ENCODE measurements at regions not wholly inside any gene's neighbourhood (a gene's known extent, or its start where the extent isn't known, plus 50 kb on each side); places are given as distances from the start of the nearest gene placed in this dataset.

DNA sequence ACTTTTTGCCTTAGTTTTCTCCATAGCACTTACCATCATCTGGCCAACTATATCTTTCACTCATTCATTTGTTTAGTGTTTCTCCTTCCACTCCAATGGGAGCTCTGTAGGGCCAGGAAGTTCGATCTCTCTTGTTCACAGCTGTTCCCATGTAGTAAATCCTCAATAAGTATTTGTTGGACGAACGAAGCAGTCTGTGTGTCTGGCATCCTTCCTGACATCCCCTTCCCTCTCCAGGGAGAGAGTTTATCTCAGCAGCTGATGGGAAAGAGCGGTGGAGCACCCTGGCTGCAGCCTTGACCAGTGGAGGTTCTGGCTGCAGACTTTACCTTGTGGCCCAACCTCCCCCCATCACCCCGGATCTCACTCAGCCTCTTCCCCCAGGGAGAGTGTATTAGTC is 141.7 kb downstream of the CHST1 start:
- Mint-ChIP-seq H3K4me3 (no peak overlapping the region), H3K4me1 (no peaks in the 10 kb centered on the region), H3K36me3 (no peaks in the 10 kb centered on the region), H3K27ac (no peak overlapping the region), H3K9me3 (peaks cover 0 to 7% (median 4%) of the 10 kb centered on the region in 5 donors), H3K27me3 (peaks cover 8 to 13% of the 10 kb centered on the region in 2 donors)
- CTCF ChIA-PET, result no interaction called here
- DNase-seq, result no peak
- no peaks in the 10 kb centered on the region for H3K4me1 ChIP-seq (ENCODE audit: insufficient read depth, low read length)
- no peak overlapping the region for H3K4me3 ChIP-seq (ENCODE audit: low read length)
- no peaks in the 10 kb centered on the region for H3K36me3 ChIP-seq (ENCODE audit: insufficient read depth, low read length)
- H3K27me3 ChIP-seq (ENCODE audit: insufficient read depth, low read length, poor library complexity, severe bottlenecking), result no peaks in the 10 kb centered on the region
- no peaks in the 10 kb centered on the region for H3K9me3 ChIP-seq (ENCODE audit: low read length)
- POLR2A ChIA-PET, result no interaction called here
- no peak overlapping the region for H3K27ac ChIP-seq (ENCODE audit: low read depth, low read length)

DNA sequence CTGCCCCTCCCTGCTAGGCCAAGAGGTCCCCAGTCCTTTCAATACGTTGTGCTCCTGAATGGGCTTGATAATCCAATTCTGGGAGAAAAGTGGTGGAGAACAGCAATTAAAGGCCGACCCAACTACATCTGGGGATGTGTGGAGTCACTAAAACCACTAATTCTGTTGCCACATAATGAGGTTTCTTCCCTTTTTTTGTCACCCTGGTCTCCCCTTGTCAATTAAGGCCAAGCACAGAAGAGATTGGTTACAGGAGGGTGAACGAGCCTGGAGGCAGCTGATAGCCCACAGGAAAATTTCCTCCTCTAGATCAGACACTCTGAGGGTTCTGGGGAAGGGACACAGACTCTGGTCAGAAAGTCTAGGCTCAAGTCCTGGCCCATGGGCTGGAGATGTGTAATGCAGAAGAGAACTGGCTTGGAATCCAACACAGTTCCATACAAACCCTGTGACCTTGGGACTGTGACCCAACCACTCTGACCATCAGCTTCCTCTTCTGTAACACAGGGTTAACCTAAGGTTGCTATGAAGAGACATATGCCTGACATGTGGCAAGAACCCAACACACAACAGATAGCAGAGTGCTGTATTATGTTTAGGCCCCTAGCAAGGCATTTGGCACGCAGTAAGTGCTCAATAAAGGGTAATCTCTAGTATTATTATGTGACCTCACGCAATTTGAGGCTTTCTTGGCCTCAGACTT is 146.4 kb downstream of the CHST1 start:
- Histone ChIP-seq H3K4me1 (ENCODE audit: insufficient read depth, low read length) (no peaks in the 10 kb centered on the region), H3K27ac (ENCODE audit: low read depth, low read length) (no peak overlapping the region), H3K4me3 (ENCODE audit: low read length) (no peak overlapping the region), H3K27me3 (ENCODE audit: insufficient read depth, low read length, poor library complexity, severe bottlenecking) (no peaks in the 10 kb centered on the region), H3K9me3 (ENCODE audit: low read length) (no peaks in the 10 kb centered on the region), H3K36me3 (ENCODE audit: insufficient read depth, low read length) (no peaks in the 10 kb centered on the region)
- H3K9me3 Mint-ChIP-seq, result peaks cover 0 to 7% (median 6%) of the 10 kb centered on the region in 5 donors
- H3K4me1 Mint-ChIP-seq, result no peaks in the 10 kb centered on the region
- H3K36me3 Mint-ChIP-seq, result no peaks in the 10 kb centered on the region
- ChIA-PET POLR2A (no interaction called here), CTCF (no interaction called here)
- no peak overlapping the region for H3K27ac Mint-ChIP-seq
- H3K4me3 Mint-ChIP-seq, result no peak overlapping the region
- DNase-seq, result no peak
- peaks cover 5 to 9% of the 10 kb centered on the region in 2 donors for H3K27me3 Mint-ChIP-seq

DNA sequence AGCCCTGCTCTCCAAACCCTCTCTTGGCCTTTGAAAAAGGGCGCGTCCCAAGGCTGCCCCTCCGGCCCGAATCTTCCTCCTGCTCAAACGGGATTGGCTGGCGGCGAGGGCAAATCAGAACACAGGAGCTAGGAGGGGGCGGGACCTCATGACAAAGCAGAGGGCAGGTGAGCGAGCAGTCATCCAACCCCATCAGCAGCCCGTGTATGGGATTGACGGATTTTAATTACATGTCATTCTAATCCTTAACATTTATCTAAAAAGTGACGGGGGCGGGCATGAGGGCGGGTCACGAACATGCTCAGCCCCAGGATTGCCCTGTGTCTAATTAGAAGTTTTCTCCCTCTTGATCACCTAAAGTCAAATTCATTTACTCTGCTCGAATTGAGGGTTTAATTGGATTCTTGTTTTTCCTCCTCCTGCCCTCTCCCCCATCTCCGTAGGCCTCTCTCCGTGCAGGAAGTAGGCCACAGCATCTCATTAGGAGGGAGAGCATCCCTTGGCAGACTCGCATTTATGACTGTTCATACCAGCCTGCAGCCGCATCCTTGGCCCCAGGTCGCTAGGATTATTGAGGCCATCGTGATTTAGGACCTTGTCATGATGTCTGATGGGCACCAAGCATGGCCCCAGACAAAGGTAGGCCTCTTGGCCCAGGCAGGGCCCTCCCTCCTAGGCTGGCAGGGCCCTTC is 147.1 kb downstream of the CHST1 start:
- Mint-ChIP-seq H3K27me3 (peaks cover 5 to 9% of the 10 kb centered on the region in 2 donors), H3K36me3 (no peaks in the 10 kb centered on the region), H3K9me3 (peaks cover 0 to 7% (median 6%) of the 10 kb centered on the region in 5 donors), H3K4me3 (no peak overlapping the region), H3K4me1 (no peaks in the 10 kb centered on the region), H3K27ac (no peak overlapping the region)
- Histone ChIP-seq H3K4me1 (ENCODE audit: insufficient read depth, low read length) (no peaks in the 10 kb centered on the region), H3K9me3 (ENCODE audit: low read length) (no peaks in the 10 kb centered on the region), H3K27ac (ENCODE audit: low read depth, low read length) (no peak overlapping the region), H3K27me3 (ENCODE audit: insufficient read depth, low read length, poor library complexity, severe bottlenecking) (no peaks in the 10 kb centered on the region), H3K36me3 (ENCODE audit: insufficient read depth, low read length) (no peaks in the 10 kb centered on the region), H3K4me3 (ENCODE audit: low read length) (no peak overlapping the region)
- no peak for DNase-seq
- ChIA-PET CTCF (no interaction called here), POLR2A (no interaction called here)

DNA sequence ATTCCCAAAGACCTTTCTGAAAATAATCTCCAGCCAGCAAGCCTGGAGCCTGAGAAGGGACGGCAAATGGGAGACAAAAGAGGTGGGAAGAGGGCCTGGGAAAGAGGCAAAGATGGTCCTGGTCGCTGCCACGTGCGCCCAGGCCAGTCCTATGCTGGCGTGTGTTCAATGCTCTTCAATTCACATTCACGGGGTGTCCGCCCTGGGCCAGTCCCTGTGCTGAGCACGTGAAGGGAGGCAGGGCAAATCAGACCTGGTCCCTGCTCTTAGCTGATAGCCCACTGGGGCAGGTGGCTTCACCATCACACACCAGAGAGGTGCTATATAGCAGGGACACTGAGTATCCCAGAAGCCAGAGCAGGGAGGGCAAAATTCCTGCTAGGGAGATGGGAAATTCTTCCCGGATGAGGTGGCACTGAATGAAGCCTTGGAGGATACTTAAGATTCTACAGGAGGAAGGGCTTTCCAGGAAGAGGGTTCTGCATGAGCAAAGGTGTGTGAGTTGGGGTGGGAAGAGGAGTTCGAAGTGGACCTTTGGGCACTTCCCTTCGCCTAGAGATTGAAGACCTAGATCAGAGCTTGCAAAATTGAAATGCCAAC is 148.2 kb downstream of the CHST1 start:
- POLR2A ChIA-PET, result no interaction called here
- no peak overlapping the region for H3K4me3 ChIP-seq (ENCODE audit: low read length)
- CTCF ChIA-PET, result no interaction called here
- Mint-ChIP-seq H3K27ac (peak overlapping the region in 1 of 8 donors; percentile 5), H3K27me3 (peaks cover 4 to 5% of the 10 kb centered on the region in 2 donors), H3K4me3 (no peak overlapping the region), H3K4me1 (no peaks in the 10 kb centered on the region), H3K36me3 (no peaks in the 10 kb centered on the region), H3K9me3 (peaks cover 0 to 3% (median 0%) of the 10 kb centered on the region in 5 donors)
- H3K36me3 ChIP-seq (ENCODE audit: insufficient read depth, low read length), result no peaks in the 10 kb centered on the region
- DNase-seq, result no peak
- H3K4me1 ChIP-seq (ENCODE audit: insufficient read depth, low read length), result no peaks in the 10 kb centered on the region
- no peaks in the 10 kb centered on the region for H3K27me3 ChIP-seq (ENCODE audit: insufficient read depth, low read length, poor library complexity, severe bottlenecking)
- no peaks in the 10 kb centered on the region for H3K9me3 ChIP-seq (ENCODE audit: low read length)
- H3K27ac ChIP-seq (ENCODE audit: low read depth, low read length), result no peak overlapping the region

DNA sequence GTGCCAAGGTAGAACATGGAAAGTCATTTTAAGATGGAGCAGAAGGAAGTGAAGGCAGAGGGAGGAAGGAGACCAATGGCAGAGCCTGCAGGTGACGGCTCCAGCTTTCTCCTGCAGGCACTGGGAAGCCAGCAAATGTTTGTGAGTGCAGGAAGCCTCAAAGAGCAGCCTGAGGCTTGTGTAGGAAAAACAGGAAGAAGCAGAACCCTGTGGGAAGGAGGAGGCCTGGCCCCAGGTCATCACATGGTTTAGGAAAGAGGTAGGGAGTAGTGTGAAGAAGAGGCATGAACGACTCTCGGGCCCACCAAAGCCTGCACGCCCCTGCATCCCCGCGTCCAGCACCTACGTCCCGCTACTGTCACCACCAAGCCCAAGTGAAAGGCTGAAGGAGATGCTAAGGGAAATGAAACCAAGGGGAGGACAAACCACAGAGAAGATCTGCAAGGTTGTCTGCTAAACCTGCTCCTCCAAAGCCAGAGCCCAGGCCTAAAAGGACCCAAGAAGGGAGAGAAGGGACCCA is 151.5 kb downstream of the CHST1 start:
- H3K9me3 ChIP-seq (ENCODE audit: low read length), result no peaks in the 10 kb centered on the region
- CTCF ChIA-PET, result no interaction called here
- Mint-ChIP-seq H3K27ac (no peak overlapping the region), H3K4me3 (no peak overlapping the region), H3K36me3 (no peaks in the 10 kb centered on the region), H3K9me3 (peaks cover 0 to 3% (median 0%) of the 10 kb centered on the region in 5 donors), H3K4me1 (no peaks in the 10 kb centered on the region), H3K27me3 (peaks cover 2 to 8% of the 10 kb centered on the region in 2 donors)
- POLR2A ChIA-PET, result no interaction called here
- DNase-seq, result no peak
- H3K27me3 ChIP-seq (ENCODE audit: insufficient read depth, low read length, poor library complexity, severe bottlenecking), result no peaks in the 10 kb centered on the region
- no peak overlapping the region for H3K4me3 ChIP-seq (ENCODE audit: low read length)
- no peaks in the 10 kb centered on the region for H3K4me1 ChIP-seq (ENCODE audit: insufficient read depth, low read length)
- no peaks in the 10 kb centered on the region for H3K36me3 ChIP-seq (ENCODE audit: insufficient read depth, low read length)
- no peak overlapping the region for H3K27ac ChIP-seq (ENCODE audit: low read depth, low read length)

DNA sequence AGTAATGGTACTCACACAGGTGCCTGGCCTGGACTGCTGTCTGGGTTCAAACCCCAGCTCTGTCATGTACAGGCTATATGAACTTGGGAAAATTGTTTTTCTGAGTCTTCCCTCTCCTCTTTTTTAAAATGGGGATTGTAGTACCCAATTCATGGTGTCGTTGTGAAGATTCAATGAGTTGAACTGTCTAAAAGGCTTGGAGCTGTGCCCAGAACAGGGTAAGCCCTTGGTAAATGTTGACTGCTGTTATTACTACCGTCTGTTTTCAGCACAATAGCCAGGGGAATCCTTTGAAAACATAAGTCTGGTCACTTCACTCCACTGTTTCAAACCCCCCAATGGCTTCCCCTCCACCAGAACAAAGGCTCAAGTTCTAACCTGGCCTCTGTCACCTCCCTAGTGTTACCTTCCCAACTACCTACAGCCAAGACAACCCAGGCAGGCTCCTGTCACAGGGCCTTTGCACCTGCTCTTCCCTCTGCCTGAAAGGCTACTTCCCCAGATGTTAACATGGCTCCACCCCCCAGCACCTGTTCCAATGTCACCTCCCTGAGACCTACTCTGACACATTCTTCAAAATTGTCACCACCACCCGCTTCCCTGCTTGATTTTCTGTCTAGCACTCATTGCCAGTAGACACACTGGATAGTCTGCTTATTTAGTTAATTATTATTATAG is 152.8 kb downstream of the CHST1 start:
- Mint-ChIP-seq H3K4me1 (no peaks in the 10 kb centered on the region), H3K36me3 (no peaks in the 10 kb centered on the region), H3K27ac (no peak overlapping the region), H3K27me3 (peaks cover 2 to 11% of the 10 kb centered on the region in 2 donors), H3K4me3 (no peak overlapping the region), H3K9me3 (no peaks in the 10 kb centered on the region)
- Histone ChIP-seq H3K4me3 (ENCODE audit: low read length) (no peak overlapping the region), H3K27ac (ENCODE audit: low read depth, low read length) (no peak overlapping the region), H3K27me3 (ENCODE audit: insufficient read depth, low read length, poor library complexity, severe bottlenecking) (no peaks in the 10 kb centered on the region), H3K36me3 (ENCODE audit: insufficient read depth, low read length) (no peaks in the 10 kb centered on the region), H3K4me1 (ENCODE audit: insufficient read depth, low read length) (no peaks in the 10 kb centered on the region), H3K9me3 (ENCODE audit: low read length) (no peaks in the 10 kb centered on the region)
- ChIA-PET POLR2A (no interaction called here), CTCF (no interaction called here)
- DNase-seq, result no peak

DNA sequence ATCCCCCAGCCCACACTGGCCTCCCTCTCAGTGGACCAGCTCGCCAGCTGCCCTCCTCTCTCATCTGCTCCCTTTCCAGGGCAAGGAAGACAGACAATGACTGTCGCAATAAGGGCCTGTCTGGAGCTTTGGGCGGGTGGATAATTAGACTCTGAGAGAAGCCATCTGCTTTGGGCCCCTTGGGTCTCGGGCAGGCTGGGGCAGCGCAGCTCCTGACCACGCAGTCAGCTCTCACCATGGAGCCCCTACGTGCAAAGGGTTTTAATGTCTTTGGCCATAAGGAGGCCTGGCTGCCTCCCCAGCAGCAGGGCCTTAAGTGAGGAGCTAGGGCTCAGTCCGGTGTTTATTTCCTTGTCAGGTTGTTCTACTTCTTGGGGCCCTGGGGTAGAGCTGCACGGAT is 153.9 kb downstream of the CHST1 start:
- ChIA-PET POLR2A (no interaction called here), CTCF (no interaction called here)
- no peak overlapping the region for H3K4me3 Mint-ChIP-seq
- H3K9me3 Mint-ChIP-seq, result no peaks in the 10 kb centered on the region
- no peaks in the 10 kb centered on the region for H3K36me3 Mint-ChIP-seq
- H3K27ac ChIP-seq (ENCODE audit: low read depth, low read length), result no peak overlapping the region
- no peaks in the 10 kb centered on the region for H3K9me3 ChIP-seq (ENCODE audit: low read length)
- no peaks in the 10 kb centered on the region for H3K4me1 Mint-ChIP-seq
- no peak for DNase-seq
- H3K4me3 ChIP-seq (ENCODE audit: low read length), result no peak overlapping the region
- H3K36me3 ChIP-seq (ENCODE audit: insufficient read depth, low read length), result no peaks in the 10 kb centered on the region
- H3K27me3 ChIP-seq (ENCODE audit: insufficient read depth, low read length, poor library complexity, severe bottlenecking), result no peaks in the 10 kb centered on the region
- H3K4me1 ChIP-seq (ENCODE audit: insufficient read depth, low read length), result no peaks in the 10 kb centered on the region
- H3K27ac Mint-ChIP-seq, result no peak overlapping the region
- peaks cover 2 to 17% of the 10 kb centered on the region in 2 donors for H3K27me3 Mint-ChIP-seq

DNA sequence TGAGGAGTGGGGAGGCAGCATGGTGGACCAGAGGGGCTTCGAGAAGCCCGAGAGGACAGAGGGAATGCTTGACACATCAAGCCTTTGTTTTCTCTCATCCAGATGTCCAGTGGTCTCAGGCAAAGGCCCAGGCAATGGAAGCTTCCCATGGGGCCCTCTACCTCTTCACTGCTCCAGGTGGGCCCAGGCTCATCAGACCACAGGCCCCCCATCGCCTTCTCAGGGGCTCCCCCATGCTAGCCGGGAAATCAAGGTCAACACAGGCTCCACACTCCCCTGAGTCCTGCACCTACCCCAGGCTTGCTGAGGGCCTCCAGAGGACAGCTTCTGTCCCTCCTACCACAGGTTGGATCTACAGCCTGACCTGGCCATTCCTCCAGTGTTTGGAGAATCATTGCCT is 157.5 kb downstream of the CHST1 start:
- Histone ChIP-seq H3K4me1 (ENCODE audit: insufficient read depth, low read length) (no peaks in the 10 kb centered on the region), H3K27ac (ENCODE audit: low read depth, low read length) (no peak overlapping the region), H3K9me3 (ENCODE audit: low read length) (no peaks in the 10 kb centered on the region), H3K27me3 (ENCODE audit: insufficient read depth, low read length, poor library complexity, severe bottlenecking) (no peaks in the 10 kb centered on the region), H3K36me3 (ENCODE audit: insufficient read depth, low read length) (no peaks in the 10 kb centered on the region), H3K4me3 (ENCODE audit: low read length) (no peak overlapping the region)
- Mint-ChIP-seq H3K4me1 (no peaks in the 10 kb centered on the region), H3K36me3 (peaks cover 0 to under 1% (median 0%) of the 10 kb centered on the region in 3 donors), H3K4me3 (no peak overlapping the region), H3K27me3 (peaks cover 2 to 20% of the 10 kb centered on the region in 2 donors), H3K27ac (no peak overlapping the region), H3K9me3 (peaks cover 0 to 4% (median 2%) of the 10 kb centered on the region in 5 donors)
- no peak for DNase-seq
- CTCF ChIA-PET, result no interaction called here
- POLR2A ChIA-PET, result no interaction called here

Measured in CD8-positive, alpha-beta memory T cell (primary cell).